HG03575 (cell line): ENCODE measurements at regions not wholly inside any gene's neighbourhood (a gene's known extent, or its start where the extent isn't known, plus 50 kb on each side); places are given as distances from the start of the nearest gene placed in this dataset.

Experiments used
- ATAC-seq: cut with Tn5 transposase; IDR thresholded peaks from one replicate; pipeline ENCODE4 v1.9.1; 2021; ENCODE audit not compliant: unreplicated experiment, insufficient number of reproducible peaks, low FRiP score; ENCODE audit errors: extremely low read depth

GRCh38 chr18:78159397-78159796 lies 820.2 kb upstream of the SALL3 start:
- no peak for ATAC-seq

DNA sequence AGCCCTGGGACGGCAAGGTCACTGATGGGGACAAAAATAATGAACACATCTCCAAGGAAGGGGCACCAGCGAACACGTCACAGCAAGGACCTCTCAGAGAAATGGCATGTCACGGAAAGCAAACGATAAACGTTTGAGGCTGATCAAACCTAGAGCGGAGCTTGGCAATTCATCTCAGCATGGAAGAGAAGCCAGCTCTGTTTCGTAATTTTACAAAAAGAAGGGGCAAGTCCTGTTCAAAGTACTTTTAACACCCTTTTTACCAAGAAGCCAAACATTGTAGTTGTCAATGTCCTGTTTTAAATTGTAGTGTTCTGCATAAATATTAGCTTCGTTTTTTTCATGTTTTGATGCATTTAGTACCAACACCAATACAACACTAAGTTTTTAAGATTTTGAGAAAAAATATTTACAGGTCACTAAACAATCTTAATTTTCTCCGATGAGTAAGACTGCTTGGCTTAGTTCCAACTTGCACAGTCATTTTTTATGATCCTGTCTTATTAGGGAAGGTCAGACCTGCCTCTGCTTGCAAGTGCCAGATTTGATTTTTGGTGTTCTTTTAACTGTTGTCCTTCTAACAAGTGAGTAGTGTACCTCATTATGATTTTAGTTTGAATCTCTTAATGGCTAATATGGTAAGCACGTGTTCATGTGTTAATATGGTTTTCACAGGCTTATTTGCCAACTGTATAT lies 818.5 kb upstream of the SALL3 start:
- no peak for ATAC-seq

- ATAC-seq, result no peak
These were observed 814.1 kb upstream of the SALL3 start for GRCh38 chr18:78165525-78165924.

DNA sequence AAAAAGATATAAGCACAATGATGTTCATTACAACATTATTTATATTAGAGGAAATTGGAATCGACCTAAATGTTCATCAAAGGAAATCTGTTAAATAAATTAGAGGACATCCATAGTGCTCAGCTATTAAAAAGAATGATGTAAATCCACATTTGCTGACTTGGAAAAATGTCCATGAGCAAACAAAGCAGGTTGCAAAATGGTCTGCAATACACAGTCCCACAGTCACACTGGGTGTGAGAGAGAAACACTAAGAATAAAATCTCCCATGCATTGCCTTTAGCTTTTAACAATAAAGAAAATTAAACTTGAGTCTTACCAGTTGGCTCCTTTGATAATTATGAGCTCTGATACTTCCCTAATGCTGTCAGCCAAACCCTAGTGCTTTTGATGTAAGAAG lies 811.1 kb upstream of the SALL3 start:
- no peak for ATAC-seq

GRCh38 chr18:78169174-78169864 lies 810.3 kb upstream of the SALL3 start:
- no peak for ATAC-seq

- ATAC-seq, result no peak
These were observed 807.7 kb upstream of the SALL3 start for GRCh38 chr18:78171954-78172353.

DNA sequence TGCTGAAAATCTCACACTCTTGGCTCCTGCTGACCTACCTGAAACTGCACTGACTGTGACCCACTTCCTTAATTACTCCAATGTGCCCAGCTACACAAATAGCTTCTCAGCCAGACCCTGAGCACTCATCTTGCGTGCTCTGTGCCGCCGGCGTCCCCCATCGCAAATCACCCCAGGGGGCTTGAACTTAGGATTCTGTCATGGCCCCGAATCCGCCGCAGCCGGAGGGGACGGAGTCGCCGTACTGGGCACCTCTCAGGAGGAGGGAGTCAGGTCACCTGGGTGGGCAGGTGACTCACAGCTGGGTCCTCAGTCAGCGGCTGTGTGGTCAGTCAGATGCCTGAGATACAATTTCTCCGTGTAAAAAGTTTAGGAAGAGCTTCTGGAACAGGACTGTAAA lies 804.9 kb upstream of the SALL3 start:
- ATAC-seq, result no peak

DNA sequence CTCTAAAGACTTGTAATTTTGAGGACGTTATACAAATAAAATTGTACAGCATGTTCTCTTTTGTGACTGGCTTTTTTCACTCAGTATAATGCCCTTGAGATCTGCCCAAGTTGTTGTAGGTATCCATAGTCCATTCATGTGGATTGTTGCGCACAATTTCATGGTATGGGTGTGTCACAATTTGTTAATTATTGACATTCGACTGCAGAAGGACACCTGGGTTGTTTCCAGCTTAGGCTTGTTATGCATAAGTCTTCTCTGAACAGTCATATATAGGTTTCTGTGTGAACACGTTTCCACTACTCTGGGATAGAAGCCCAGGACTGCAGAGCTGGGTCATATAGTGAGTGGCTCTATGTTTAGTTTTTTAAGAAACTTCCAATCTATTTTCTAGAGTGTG lies 800.8 kb upstream of the SALL3 start:
- ATAC-seq, result no peak

DNA sequence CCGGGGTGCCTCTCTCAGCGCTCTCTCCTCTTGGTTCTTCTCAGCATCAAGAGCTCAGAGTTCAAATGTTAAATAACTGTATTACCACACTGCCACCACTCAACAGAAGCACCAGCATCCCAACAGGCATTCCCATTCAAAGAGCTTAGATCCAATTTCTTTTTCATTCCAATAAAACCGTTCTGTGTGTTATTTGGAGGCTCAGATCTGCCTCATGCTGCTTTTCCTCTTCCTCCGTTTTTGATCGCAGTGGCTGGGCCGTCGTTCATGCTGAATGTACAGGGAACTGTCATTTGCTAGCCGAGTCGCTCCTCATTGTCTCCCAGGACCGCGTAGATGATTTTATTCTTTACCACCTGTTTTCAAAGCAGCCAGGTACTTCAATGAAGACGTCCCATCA lies 798.9 kb upstream of the SALL3 start:
- no peak for ATAC-seq

- ATAC-seq, result no peak
These were observed 795.8 kb upstream of the SALL3 start for GRCh38 chr18:78183815-78184214.

GRCh38 chr18:78191276-78191675 lies 788.3 kb upstream of the SALL3 start:
- ATAC-seq, result no peak

GRCh38 chr18:78192054-78192453 lies 787.6 kb upstream of the SALL3 start:
- ATAC-seq, result no peak

GRCh38 chr18:78196280-78196679 lies 783.3 kb upstream of the SALL3 start:
- no peak for ATAC-seq

- no peak for ATAC-seq
These were observed 780.6 kb upstream of the SALL3 start for GRCh38 chr18:78199002-78199401.

- ATAC-seq, result no peak
These were observed 780.0 kb upstream of the SALL3 start for GRCh38 chr18:78199611-78200010.

DNA sequence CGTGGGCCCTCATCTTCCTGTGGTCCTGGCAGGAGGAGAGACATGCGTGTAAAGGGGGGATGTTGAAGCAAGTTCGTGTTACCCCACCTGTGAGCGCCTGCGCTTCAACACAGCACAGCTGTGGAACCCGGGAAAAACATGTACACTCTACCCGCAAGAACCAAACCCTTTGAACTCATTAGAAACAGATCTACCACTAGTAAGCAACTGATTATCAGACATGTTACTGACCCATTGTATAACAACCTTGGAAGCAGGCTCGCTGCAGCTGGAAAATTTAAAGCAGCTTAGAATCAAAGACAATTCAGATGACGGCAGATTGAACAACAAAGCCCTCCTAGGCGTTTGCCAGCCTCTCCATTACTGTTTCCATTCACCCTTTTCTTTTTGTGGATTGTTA lies 771.7 kb upstream of the SALL3 start:
- no peak for ATAC-seq

GRCh38 chr18:78208461-78208860 lies 771.2 kb upstream of the SALL3 start:
- no peak for ATAC-seq

DNA sequence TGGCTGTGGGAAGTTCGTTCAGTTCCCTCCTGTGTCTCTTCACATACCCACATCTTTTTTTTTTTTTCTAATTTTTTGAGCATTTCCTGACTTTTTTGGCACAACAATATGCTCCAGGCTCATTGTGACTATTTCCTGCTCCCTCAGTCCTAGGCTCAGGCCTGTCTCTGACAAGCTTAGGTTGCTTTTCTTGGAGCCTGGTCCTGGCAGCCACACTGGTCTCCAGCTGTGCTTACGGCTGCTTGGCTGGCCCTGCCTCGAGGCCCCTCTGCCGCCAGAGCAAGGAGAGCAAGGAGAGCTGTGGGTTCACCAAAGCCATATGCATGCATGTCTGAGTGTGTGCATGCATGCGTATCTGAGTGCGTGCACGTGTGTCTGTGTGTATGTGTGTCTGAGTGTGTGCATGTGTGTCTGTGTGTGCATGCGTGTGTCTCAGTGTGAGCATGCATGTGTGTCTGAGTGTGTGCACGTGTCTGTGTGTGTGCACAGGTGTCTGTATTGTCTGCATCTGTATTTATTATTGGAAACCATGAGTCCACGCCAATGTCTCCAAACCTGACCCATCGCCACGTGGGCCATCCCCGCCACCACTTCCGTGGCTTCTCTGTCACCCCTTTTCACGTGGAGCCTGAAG lies 766.1 kb upstream of the SALL3 start:
- no peak for ATAC-seq

DNA sequence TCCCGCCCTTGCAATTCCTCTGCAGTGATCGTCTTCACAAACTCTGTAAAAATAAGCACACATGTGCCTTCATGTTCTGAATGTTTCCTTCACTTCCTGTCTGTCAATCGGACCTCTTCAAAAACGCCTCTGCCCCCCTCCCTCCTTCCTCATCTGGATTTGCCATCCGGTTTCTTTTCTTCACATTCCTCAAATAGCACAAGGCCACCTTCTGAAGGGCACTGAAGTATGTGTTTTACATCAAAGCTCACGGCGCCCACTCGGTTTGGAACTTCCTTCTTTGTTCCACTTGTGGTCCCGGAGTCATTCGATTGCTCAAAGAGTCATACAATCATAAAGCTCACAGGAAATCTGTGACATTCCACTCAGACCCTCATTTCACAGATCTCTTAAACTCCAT lies 758.1 kb upstream of the SALL3 start:
- ATAC-seq, result no peak

DNA sequence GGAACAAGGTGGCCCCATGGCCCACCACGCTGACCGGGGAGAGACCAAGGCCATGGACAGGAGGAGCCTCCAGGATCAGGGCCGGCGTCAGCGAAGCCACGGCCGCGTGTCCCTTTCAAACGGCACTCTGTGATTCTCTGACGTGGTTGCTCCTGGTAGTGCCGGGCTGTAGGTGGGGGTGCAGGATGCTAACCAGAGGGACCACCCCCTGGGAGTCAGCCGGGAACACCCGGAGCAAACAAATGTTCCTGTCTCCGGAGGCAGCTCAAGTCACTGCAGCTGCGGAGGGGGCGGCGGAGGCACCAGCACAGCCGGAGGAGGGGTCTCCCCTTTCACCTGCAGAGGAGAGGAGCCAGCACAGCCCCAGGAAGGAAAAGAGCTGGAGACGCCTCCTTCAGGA lies 750.6 kb upstream of the SALL3 start:
- ATAC-seq, result no peak
